NCI-H1105 (cell line): ENCODE measurements at regions not wholly inside any gene's neighbourhood (a gene's known extent, or its start where the extent isn't known, plus 50 kb on each side); places are given as distances from the start of the nearest gene placed in this dataset.
"Not testable (repeated sequence)": the region's sequence is repeated elsewhere in the genome, so short reads cannot be mapped to it uniquely, and the experiment has no call there.

ENCODE experiments used
- DNase-seq: peaks from one replicate; lab custom pipeline; 2025; lab: John Stamatoyannopoulos, UW

DNA sequence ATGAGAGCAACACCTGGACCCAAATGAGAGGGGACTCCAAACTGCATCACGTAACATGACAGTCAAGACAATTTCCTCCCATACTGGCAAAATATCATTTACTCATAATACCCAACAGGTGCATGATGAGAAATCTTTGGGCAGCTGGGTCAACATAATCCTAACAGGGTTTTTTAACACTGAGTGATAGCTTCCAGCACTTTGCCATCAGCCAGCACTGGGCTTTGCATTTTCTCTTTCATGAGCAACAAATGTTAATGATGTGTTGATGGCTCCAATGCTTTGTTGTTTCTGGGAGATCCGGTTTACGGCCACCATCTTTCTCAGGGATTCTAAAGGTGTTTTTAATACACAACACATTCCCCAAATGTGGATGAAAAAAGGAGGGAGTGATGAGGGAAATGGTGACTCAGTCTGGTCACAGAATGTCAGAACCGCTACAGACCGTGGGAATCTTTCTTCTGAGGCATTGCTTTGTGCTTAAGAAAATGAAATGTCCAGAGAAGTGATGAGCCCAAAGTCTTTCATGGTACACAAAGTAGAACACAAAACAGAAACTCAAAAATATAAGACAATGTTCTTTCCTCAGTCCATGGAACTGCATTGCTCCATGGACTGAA is 705.7 kb upstream of the IGFBP3 start:
- peak; percentile 20 for DNase-seq

- DNase-seq, result no peak
These were observed 705.2 kb upstream of the IGFBP3 start for GRCh38 chr7:46626261-46626660.

DNA sequence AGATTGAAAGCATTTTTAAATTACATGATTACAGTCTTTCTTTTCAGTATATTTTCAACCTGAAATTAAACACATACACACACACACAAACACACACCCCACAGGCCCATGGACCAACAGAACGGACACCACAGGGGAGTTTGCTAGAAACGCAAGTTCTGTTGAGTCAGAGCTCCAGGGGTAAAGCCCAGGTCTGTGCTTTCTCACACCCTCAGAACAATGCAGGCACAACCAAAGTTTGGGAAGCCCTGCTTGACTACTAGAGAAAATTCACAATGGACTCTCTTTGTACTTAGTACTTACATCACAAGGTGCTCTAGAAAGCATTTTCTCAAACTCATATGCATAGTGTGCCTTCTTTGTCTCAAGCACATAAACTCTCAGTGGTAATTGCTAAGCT is 704.0 kb upstream of the IGFBP3 start:
- no peak for DNase-seq

GRCh38 chr7:46622251-46622650 is 701.2 kb upstream of the IGFBP3 start:
- no peak for DNase-seq

GRCh38 chr7:46619723-46620310 is 698.7 kb upstream of the IGFBP3 start:
- DNase-seq, result no peak

DNA sequence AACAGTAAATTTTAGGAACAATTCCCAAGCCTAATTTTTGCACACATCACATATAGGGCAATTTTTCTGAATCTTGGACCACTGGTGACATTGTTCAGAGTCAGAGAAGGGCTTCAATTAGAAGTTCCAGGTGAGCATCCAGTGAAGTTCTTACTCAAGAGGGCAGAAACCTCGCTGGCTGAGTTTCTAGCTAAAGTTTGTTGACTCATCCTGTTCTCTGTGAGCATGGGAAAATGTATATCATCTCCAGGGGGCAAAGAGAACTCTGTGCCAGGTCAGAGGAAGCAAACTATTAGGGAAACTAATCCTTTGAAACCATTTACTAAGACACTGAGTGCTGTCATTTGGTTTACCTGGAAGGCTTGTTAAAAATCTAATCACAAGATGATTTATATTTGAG is 695.6 kb upstream of the IGFBP3 start:
- DNase-seq, result no peak

DNA sequence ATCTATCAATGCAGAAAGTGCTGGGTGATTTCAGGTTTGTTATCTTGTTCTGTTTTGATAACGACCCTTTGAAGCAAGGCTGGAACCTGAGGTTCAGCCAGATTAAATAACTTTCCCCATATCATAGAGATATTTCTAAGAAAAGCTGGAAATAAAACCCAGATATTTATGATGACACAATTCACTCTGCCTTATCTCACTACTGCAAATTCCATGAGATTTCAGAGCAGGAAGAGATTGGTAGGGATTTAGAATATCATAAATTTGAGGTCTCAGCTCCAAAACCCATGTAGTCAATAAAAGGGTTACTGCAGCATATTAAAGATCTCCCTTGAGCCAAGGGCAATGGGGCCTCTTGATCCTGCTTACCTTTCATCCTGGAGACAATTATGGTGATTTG is 692.5 kb upstream of the IGFBP3 start:
- no peak for DNase-seq

DNA sequence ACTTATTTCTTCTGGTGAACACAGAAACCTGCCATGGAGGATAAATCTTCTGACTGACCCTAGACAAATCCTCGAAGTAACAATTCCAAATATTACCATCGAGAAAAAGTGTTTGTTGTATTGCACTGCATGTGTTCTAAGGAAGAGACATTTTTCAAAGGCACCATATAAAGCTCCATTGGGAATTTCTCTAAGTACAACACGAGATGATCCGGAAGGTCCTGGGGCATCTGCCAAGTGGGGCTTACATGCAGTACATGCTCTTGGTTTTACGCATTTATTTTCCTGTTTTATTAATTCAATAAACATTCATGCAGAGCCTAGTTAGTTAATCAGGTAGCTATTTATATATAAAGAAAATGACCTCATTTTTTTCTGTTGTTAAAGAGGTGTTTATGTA is 692.0 kb upstream of the IGFBP3 start:
- no peak for DNase-seq

DNA sequence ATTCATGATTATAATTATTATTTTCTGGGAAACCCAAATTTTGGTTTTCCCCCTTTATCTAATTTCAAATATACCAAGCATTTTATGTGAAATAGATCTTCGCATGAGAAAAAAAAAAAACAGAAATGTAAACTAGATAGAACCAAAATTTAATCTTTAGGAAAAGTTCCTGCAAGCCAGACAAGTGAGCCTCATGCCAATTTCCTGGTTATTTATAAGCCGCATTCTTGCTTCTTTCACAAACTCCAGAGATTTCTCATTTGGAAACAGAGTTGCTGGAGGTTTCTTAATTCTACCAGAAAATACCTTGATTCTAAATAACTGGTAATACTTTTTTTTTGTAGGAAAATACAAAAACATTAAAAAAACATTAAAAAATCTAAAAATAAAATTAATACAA is 690.4 kb upstream of the IGFBP3 start:
- no peak for DNase-seq

GRCh38 chr7:46610746-46611145 is 689.7 kb upstream of the IGFBP3 start:
- no peak for DNase-seq

GRCh38 chr7:46607176-46607575 is 686.1 kb upstream of the IGFBP3 start:
- no peak for DNase-seq

DNA sequence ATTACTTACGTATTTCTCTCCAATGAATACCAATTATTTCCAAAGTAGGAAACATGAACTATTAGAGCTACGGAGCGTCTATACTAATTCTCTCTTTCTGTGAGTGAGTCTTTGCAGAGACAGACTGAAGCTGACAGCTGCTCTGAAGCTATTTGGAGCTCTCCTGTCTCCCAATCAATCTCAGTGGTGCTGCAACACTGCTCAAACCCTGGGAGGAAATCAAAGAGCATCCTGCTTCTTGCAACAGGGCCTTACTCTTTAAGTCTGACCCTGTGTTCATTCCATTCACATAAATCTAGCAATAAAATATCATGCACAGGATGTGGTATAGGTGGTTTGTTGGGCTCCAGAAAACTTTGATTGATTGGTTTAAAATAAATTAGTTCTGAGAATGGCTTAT is 685.7 kb upstream of the IGFBP3 start:
- no peak for DNase-seq

DNA sequence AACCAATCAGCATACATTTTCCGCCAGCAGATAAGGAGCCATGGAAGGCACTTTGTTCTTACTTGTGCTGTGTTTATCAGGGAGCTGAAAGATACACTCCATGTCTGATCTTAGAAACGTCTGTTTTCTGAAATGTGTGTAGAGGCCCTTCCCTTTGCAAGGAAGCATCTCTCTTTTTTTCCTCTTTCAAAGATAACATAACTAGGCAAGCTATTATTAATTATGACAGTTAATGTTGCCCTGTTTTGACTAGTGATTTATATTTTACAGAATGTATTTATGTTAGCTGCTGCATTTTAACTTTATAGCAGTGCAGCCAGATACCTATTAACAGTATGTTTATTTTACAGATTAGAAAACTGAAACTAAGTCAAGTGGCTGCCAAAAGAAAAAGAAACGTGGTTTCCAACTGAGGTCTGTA is 683.2 kb upstream of the IGFBP3 start:
- no peak for DNase-seq

DNA sequence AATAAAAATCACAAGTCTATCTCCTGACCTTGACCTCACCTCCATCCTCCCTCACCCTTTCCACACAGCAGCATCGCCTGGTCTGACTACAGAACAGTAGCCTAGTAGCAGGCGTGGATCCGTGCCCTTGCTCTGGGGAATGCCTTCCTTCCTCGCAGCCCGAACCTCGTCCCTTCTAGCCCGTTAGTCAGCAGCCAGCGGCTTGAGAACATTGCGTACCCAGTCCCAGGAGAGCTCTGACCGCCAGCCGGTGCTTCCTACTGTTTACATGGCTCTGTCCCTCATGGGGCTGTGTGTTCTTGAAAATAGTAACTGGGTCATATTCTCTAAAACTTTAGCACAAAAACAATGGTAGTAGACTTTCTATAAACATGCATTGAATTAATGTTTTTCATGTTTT is 682.7 kb upstream of the IGFBP3 start:
- DNase-seq, result no peak

DNA sequence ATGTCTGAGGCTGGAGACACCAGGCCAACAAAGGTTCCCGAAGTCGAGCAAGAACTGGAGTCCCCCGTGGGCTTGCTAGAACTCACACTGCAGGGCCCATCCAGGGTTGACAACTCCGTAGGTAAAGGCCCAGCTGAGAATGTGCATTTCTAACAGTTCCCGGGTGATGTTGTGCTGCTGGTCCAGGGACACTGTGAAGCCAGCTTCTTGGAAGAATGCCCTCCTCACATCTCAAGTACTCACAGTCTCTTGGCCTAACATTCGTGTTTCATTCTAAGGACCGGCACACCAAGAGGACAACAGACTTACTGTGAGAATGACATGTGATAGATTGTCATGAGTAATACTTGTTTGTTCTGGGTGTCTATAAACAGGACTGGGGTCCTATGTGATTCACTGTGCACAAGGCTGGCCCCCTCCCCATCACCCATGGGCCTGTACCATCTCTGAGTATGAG is 682.3 kb upstream of the IGFBP3 start:
- no peak for DNase-seq

GRCh38 chr7:46600340-46600739 is 679.3 kb upstream of the IGFBP3 start:
- no peak for DNase-seq

DNA sequence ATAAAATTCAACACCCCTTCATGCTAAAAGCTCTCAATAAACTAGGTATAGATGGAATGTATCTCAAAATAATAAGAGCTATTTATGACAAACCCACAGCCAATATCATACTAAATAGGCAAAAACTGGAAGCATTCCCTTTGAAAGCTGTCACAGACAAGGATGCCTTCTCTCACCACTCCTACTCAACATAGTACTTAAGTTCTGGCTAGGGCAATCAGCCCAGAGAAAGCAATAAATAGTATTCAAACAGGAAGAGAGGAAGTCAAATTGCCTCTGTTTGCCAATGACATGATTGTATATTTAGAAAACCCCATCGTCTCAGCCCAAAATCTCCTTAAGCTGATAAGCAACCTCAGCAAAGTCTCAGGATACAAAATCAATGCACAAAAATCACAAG is 673.8 kb upstream of the IGFBP3 start:
- not testable (repeated sequence) for DNase-seq

- peak; percentile 16 for DNase-seq
These were observed 670.1 kb upstream of the IGFBP3 start for GRCh38 chr7:46590918-46591905.

DNA sequence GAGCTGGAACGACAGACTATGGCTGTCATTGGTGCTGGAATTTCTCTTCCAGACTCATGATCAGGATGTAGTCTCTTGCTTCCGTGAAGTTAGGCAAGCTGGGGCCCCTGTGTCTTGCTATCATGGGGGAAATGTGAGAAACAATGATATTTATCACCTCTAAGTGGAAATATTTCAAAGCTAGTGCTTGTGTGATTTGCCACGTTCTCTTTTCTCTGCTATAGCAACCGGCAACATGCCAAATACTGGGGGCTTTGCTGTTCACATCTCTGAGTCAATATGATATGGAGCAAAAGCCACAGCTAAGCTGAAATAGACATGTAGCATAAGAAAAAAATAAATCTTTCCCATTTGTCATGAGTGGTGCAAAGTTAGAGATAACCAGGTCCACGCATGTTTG is 668.2 kb upstream of the IGFBP3 start:
- DNase-seq, result no peak

- no peak for DNase-seq
These were observed 665.3 kb upstream of the IGFBP3 start for GRCh38 chr7:46586406-46586805.

- DNase-seq, result no peak
These were observed 662.6 kb upstream of the IGFBP3 start for GRCh38 chr7:46583656-46584055.

DNA sequence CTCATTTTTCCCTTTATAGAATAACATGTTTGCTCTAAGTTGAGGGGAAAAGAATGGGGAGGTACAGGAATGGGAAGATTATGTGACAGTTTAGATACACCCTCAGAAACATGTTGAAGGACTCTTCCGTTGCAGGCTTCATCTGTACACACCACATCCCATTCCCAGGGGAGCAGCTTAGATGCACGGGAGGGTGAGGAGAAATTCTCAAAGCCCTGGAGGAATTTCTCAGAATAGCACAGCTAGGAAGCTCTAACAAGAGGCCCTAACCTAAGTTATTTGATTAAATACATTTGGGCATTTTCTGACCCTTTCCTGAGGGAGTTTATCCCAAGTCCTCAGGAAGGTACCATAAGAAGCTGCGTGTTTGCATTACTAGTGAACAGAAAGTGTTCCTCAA is 660.2 kb upstream of the IGFBP3 start:
- DNase-seq, result no peak

GRCh38 chr7:46580766-46581165 is 659.7 kb upstream of the IGFBP3 start:
- no peak for DNase-seq
